ENCODE measurements at regions not wholly inside any gene's neighbourhood (a gene's known extent, or its start where the extent isn't known, plus 50 kb on each side); places are given as distances from the start of the nearest gene placed in this dataset.

DNA sequence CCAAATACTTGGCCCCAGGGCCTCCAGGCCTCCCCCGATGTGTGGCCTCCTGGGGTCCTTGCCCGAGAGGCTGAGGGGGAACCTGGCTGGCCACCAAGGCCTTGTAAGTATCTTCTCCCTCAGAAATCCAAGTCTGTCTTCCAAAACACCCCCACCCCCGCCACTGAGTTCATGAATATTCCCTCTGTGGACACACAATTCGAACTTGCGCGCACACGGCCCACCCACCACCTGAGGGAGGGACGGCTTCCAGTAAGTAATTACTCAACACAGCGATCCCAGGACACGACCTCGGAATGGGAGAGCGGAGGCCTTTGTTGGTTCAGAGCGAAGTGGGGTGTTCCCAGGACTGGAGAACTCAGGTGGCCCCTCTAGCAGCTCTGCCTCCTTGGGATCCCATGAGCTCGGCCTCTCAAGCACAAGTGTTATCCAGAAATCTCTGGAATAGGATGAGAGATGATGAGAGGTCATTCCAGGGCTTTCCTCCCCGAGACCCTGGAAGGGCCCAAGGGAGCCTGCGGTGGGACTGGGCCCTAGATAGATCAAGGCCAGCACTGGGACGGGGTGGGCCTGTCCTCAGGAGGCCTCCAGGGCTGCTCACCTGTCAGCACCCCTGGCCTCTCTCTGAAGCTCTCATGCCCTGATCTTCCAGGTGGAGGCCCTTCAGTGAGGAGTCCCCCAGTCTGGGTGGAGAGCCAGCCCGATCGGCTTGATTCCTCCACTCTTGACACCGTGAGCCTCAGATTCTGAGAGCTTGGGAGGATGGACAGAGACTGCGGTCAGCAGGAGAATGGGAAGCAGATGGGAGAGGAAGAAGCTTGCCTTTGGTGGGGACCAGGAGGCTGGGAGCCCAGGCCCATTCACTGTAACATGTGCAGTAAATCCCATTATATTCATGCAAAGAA is 219.0 kb upstream of the RTL1 start:
- no peak for FAIRE-seq

DNA sequence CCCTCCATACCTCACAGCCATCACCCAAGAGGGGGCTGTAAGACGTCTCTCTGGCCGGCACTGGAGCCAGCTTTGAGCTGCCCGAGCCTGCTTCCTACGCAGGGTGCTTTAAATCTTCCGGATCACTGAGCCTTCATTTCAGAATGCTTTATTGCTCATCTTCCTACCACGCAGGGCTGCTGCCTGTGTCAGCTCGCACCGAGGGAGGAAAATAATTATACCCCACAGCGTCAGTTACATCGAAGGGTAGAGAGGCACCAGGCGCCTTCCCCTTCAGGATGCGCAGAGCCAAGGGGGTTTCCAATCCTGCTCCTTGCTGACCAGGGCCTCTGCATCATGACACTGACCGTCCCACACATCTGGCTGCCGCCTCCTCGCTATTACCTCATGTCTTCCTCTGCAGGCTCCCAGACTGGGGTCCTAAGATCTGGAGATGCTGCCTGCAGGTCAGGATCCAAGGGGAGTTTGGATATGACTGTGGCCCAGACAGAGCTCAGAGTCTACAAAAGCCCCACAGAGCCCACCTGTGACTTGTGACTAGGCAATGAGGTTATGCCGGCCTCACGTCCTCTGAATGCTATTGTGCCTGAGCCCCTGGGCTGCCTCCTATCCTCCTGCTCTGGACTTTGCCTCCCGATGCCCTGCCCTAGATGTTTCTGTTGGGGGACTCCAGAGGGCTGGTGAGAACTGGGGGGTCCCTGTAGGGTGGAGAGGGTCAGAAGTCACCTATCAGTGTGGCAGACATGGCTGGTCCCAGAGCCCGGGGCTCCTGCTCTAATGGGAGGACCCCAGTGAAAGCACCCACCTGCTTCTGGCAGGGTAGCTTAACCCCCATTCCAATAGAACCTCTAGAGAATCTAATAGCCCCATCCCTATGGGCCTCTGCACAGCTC is 220.3 kb upstream of the RTL1 start:
- no peak for FAIRE-seq

DNA sequence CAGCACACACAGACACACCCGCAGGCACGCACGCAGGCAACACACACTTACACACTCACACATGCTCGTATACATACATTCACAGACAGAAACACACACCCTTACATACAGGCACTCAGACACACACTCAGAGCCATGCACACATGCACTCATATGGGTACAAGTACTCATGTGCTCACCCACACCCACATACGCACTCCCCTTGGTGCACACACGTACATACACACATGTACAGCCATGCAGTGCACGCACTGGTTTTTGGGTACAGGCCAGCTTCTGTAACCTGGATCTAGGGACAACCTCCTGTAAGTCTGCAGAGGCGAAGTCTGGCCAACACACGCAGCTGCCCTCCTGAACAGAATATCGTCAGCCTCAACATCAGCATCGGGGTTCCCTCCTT is 221.3 kb upstream of the RTL1 start:
- FAIRE-seq, result no peak

DNA sequence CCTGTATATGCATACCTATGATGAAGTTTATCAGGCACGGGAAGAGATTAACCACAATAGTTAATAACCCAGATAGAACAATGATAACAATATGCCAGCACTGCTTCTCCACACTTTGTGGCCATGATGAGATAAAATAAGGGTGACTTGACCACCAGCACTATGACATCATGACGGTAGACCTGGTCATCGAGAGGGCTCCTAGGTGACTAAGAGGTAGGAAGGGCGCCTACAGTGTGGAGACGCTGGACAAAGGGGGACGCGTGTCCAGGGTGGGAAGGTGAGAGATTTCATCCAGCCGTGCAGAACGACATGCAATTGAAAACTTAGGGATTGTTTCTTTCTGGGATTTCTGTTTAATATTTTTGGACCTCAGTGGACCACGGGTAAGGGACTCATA is 221.8 kb upstream of the RTL1 start:
- no peak for FAIRE-seq

DNA sequence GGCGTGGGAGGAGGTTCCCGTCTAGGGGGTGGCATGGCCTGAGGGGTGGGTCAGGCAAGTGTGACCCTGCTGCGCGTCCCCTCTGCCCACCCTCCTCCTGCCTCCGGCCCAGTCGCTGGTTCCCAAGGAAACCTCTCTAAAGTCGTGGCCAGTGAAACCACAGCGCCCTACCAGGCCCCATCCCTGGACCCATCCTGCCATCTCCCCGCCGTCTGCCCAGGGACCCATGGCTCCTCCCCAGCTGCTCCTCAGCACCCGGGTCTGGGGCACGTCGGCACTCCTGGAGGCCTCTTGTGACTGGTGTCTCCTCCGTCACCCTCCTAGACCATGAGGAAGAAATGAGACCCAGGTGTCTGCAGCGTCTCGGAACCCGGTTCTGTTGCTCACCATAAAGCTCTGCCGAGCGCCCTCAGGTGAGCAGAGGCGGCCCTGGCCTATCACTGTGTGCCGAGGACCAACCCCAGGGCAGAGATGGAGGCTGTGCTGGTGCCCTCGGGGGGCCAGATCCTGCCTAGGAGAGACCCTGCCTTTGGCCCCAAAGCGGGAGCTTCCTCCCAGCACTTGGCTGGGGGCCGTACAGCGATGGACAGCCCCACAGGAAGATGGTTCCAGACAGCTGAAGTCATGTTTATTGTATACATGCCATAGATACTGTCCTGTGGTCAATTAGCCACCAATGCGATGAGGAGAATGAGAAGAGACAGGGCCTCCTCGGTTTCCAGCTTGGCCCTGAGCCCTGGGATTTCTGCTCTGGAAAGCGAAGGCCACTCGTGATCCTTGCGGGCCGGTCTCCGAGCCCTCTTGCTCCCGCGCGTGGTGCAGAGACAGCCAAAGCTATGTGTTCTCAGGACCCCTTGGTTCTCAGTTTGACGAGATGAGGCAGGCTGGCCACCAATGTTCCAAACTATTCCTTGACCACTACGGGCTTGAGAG is 222.5 kb upstream of the RTL1 start:
- FAIRE-seq, result no peak

DNA sequence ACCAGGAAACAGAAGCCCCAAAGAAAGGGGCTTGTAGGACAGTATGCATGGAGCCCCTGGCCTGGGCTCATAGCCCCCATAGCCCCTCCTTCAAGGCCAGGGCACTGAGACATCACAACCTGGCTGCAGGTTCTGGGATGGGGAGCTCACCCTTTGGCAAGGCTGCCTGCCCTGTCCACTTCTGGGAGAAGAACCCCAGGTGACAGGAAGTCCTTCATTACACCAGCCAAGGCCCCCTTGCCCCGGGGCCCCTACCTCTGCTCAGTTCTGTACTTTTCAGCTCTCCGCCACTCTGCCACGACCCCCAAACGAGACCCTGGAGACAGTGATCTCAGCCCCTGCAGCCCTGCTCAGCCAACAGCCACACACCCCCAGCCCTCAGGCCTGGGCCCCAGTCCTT is 223.2 kb upstream of the RTL1 start:
- no peak for FAIRE-seq

DNA sequence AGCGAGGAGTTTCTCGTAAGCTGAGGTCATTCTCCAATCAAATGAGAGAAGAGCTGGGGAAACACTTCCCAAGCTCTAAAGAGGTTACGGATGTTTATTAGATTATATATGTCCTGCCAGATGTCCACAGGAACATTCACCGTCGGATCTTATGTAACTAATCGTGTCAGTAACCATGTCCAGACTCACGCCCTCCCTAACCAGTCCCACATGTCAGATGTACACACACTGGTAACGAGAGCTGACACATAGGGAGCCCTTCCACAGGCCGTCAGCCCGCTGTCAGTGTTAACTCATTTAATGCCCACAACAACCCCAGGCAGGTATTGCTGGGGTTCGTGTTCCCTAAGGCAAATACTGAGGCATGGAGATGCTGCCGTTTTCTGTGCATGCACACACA is 223.7 kb upstream of the RTL1 start:
- no peak for FAIRE-seq

DNA sequence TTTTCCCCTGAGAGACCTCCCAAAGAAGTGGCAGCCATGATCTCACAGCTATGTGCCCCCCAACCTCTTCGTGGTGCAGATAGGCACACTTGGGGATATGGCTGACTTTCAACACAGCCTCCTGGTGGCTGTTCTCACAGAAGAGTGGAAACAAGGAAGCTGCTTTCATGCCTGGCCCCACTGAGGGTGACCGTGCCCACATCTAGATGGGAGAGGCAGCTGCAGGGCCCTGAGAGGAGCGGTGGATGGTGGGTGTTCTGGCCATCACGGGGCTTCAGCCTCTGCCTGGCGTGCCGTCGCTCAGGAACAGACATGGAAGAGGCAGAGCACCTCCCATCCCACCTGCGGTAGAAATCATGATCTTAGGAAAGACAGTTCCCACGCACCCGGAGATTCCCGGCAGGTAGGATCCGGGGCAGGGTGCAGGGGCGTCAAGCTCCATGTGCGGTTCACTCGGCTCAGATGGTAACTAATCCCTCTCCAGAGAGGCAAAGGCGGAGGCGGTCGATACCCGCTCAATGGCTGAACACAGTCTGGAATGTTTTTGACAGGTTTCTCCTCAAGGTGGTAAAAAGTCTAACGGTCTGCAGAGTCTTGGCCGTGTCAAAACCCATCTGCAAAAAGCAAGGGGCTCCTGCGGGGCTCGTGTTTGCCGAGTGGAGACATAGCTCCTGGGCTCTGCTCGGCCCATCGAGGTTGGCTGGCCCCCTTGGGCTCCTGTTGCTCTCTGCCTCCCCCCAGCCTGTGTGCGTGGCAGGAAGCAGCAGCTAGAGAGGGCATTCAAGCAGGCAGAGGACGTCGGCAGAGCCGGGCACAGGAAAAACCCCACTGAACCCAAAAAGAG is 225.2 kb upstream of the RTL1 start:
- FAIRE-seq, result no peak

DNA sequence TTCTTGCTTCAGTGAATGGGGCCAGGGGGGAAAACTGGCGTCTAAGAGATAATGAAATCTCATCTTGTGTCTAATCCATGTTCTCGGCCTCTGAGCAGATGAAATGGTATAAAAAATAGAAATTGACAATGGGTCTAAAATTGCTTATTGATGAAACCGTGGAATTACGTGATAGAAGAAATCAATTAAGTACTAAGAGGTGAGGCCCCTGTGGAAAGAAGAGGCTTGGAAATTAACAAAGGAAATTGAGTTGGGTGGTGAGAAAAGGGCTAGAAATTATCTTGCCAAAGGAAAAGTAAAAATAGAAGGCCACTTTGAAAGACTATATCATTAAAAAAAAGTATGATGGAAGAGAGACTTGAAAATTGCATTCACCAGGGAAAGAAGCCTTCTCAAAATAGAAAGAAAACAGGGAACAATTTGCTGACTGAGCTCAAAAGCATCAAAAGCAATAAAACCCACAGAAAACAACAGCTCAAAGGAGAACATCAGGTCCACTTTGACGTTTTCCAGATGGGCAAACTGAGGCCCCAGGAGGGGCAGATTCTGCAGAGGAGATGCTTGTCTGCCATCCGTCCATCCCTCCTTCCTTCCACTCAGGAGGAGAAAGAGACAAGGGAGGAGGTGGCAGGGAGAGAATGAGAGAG is 226.1 kb upstream of the RTL1 start:
- FAIRE-seq, result no peak

DNA sequence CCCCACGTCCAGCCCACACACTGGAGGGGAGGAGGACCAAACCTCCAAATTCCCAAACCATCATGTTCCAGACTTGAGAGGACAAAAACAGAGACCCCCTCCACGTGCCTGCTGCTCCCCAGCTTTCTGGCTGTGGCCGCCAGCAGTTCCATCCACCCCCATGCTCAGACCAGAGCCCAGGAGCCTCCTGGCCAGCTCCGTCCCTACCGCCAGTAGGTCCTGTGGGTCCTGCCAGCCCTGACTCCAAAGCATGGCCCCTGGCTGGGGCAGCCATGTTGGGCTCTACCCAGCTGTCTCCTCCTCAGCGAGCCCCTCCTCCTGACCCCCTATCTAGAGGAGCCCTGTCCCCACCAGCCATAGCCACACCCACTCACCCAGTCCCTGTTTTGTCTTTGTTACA is 227.3 kb upstream of the RTL1 start:
- no peak for FAIRE-seq

DNA sequence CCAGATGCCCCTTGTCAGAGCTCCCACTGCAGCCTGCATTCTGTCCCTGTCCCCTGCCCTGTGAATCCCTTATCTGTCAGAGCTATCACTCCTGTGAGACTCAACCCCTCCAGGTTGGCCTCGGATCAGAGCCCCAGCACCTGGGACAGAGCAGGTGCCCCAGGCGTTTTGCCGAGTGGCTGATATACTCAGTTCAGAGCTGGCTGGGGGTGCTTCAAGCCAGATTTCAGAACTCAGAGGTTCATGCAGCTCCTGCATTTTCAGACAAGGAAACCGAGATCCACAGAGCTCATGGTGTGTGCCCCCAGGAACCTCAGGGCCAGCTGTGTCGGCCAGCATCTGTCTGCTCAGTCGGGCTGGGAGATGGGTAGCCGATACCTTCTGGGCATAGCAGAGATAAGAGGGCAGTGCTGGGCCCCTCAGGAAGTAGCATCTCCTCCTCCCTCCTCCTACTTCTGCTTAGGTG is 228.0 kb upstream of the RTL1 start:
- no peak for FAIRE-seq

DNA sequence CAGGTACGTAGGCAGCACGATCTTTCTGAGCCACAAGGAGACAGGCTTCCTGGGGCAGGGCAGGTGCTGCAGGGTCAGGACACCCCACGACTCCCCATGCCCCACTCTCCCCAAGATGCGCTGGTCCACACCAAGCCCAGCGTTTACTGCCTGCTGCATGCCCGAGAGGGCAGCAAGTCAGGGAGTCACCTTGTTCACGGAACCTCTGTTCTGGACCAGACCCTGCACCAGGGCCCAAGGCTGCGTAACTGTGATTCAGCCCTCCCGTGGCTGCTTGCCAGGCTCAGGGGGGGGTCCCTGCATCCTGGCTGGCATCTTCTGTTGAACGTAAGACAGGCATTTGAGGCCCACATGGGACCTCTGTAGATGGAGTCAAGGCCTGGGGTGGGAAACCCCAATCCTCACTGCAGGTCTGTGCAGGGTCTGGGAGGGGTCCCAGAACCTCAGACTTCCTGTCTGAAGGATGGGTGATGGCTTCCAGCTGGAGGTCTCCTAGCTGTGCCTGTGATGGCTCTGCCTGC is 228.6 kb upstream of the RTL1 start:
- no peak for FAIRE-seq

DNA sequence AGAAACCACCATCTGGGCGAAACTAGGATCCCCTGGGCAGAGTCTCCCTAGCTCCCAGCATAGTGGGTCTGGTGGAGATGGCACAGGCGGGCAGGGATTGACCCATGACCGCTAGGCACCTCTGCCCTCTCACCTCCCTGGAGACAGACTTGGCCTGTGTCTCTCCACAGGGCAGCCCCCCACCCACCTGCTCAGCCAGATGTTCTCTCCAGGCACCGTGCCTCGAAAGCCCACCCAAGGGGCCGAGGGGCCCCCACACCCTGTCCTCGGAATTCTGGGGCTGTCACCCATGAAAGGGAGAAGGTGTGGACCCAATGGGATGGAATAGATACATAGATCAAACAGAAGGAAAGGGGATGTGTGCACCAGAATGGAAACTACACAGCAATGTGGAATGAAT is 229.1 kb upstream of the RTL1 start:
- no peak for FAIRE-seq

DNA sequence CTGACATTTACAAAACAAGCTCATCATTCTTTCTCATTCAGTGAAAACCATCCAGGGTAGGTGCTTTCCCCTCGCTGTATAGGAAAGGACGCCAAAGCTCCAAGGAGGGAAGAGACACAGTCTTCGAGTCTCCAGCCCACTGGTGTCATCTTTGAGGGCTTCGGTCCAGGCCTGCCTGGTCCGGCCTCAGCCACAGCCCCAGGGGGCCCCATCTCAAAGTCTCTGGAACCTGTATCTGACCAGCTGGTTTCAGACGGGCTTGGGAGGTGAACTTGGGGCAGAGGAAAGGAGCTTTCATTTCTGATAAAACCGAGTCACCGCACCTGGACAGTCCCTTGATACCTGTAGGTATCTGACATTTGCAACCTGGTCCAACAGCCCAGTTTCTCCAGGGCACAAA is 229.5 kb upstream of the RTL1 start:
- FAIRE-seq, result no peak

DNA sequence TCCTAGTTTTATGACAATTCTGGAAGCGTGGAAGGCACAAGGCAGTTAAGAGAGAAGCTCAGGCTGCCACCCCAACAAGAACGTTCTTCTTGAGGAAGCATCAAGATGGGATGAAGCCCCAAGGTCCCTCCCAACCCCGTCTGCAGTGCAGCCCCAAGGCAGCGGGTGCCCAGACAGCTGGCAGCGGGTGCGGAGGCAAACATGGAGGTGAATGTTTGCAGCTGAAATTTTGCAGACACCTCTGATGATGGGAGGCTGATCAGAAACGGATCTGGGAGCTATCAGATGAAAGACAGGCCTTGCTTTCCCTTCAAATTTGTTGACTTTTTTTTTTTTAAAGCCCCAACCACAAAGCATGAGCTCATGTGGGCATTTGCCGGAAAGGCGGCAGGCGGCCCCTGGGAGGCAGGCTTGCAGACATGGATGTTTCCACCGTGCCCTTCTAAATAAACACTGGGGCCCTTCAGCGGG is 230.7 kb upstream of the RTL1 start:
- FAIRE-seq, result no peak

DNA sequence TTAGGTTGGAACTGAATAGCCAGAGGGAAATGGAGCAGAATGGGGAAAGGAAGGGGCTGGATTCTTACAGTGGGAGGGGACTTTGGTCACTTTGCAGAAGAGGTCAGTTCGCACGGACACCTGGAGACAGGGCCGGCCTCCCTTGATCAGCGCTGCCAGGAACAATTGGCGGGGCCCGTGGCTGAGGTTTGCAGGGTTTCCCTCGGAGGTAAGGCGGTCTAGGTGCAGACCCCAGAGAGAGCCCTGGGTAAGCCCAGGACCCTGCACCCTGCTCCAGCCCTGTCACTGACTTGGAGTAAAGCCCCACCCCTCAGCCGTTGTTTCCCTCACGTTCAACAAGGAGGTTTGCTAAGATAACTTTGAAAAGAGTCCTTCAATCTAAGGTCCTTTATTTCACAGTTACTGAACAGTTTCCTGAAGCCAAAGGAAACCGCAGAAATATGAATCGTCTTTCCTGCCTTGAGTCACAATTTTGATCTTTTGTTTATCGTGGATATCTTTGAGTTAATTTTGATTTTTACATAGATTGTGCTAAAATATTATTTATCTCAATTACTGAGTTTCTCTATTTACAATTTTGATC is 231.4 kb upstream of the RTL1 start:
- FAIRE-seq, result no peak

DNA sequence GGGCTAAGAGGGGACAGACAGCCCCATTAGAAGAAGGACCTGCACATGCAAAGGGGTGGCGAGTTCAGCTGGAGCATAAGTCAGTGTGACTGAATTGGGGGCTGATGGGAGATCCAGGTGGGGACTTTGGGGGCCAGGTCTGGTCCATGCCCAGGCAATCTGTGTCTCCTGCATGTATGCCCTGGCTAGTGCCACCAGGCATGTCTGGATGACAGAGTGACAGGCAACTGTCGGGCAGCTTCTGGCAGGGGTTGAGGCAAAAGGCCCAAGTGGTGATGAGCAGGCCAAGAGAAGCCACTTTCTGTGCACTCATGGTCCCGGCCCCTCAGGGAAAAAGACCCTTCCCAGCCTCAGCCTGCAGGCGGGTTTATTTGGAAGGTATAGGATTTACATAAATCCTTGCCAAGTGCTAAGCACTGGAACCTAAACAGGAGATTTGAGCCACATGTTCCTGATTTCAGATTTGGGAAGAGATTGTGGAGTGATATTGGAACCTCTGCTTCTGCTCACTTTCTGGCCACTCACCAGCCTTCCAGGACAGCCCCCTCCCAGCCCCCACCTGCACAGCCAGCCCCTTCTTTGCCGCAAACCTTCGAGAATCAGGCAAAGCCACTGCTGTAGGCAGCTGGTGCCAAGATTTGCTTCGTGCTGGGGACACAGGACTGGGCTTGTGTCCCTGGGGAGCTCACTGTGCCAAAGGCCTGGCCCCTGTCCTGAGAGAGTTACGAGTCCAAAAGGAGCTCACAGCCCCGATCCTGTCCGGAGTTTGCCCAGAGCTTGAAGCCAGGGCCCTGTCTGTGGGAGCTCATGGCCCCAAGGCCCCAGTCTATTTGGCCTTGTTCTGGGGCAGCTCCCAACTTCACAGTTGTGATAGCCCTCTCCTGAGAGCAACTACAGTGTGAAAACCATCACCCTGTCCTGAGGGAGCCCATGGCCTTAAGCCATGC is 232.5 kb upstream of the RTL1 start:
- no peak for FAIRE-seq

DNA sequence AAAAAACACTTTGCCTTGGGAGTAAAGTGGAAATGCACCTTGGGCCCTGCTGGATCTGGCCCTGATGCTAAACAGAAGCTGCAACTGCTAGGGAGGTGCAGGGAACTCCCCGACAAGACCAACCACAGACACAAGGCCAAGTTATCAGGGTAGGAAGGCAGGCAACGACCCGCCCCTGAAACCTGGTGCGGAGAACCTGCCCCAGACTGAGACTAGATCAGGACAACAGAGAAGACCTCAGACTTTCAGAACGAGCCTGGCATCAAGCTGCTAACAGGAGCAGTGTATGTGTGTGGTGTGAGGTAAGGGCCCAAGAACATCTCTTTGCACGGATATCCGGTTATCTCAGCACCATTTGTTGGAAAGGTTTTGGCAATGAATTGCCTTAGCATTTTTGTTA is 233.7 kb upstream of the RTL1 start:
- no peak for FAIRE-seq

DNA sequence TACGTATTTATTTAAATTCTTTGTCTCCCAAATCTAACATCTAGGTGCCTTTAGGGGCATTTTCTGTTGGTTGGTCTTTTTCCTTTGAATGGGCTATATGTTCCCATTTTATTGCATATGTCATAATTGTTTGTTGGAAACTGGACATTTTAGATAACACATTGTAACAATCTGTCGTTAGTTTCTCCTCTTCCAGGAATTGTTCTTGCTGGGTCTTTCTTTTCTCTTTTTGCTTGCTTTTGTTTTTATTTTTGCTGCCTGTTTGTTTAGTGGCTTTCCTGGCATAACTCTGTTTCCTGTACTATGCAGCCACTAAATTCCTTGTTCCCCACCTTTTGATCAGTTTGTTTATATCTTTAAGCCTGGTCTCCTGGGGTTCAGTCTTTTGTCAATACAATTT is 244.3 kb upstream of the RTL1 start:
- no peak for FAIRE-seq
